ENCODE measurements at regions not wholly inside any gene's neighbourhood (a gene's known extent, or its start where the extent isn't known, plus 50 kb on each side); places are given as distances from the start of the nearest gene placed in this dataset.

GRCh38 chr2:2822143-2822542 lies 491.1 kb upstream of the MYT1L start:
- Mint-ChIP-seq H3K36me3 (ENCODE audit: insufficient read depth) (no peaks in the 10 kb centered on the region), H3K27ac (no peak overlapping the region), H3K4me3 (ENCODE audit: low read depth) (no peak overlapping the region), H3K27me3 (peaks cover 5% of the 10 kb centered on the region), H3K4me1 (ENCODE audit: low read depth) (no peaks in the 10 kb centered on the region), H3K9me3 (ENCODE audit: low read depth) (peaks cover 9% of the 10 kb centered on the region)
- TF ChIP-seq, protein P1, sequence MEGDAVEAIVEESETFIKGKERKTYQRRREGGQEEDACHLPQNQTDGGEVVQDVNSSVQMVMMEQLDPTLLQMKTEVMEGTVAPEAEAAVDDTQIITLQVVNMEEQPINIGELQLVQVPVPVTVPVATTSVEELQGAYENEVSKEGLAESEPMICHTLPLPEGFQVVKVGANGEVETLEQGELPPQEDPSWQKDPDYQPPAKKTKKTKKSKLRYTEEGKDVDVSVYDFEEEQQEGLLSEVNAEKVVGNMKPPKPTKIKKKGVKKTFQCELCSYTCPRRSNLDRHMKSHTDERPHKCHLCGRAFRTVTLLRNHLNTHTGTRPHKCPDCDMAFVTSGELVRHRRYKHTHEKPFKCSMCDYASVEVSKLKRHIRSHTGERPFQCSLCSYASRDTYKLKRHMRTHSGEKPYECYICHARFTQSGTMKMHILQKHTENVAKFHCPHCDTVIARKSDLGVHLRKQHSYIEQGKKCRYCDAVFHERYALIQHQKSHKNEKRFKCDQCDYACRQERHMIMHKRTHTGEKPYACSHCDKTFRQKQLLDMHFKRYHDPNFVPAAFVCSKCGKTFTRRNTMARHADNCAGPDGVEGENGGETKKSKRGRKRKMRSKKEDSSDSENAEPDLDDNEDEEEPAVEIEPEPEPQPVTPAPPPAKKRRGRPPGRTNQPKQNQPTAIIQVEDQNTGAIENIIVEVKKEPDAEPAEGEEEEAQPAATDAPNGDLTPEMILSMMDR (IDR thresholded peaks at IDR 0.05; ENCODE audit: unreplicated experiment) = no peak
- no peak for DNase-seq (ENCODE audit: low spot score, unreplicated experiment)

DNA sequence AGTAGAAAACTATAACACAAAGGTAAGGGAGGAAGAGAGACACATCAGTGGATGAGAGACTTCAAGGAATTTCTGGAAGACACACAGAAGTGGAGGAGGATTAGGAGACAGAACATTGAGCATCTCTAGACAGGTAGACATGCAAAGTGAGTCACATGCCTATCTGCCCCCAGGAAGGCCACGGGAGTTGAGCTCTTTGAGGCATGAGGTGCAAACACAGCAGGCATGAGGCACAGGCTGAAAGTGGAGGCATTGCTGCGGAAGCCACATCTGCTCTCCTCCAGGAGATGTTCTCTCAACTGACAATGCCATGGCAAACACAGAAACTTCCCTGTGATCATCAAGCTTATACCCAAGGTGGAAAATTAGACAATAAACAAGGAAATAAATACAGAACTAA lies 481.6 kb upstream of the MYT1L start:
- TF ChIP-seq, protein P1 (IDR thresholded peaks at IDR 0.05; ENCODE audit: unreplicated experiment) = no peak
- Mint-ChIP-seq H3K4me3 (ENCODE audit: low read depth) (no peak overlapping the region), H3K27ac (no peak overlapping the region), H3K4me1 (ENCODE audit: low read depth) (no peaks in the 10 kb centered on the region), H3K36me3 (ENCODE audit: insufficient read depth) (no peaks in the 10 kb centered on the region), H3K27me3 (no peaks in the 10 kb centered on the region), H3K9me3 (ENCODE audit: low read depth) (peaks cover 23% of the 10 kb centered on the region)
- DNase-seq (ENCODE audit: low spot score, unreplicated experiment) = no peak

DNA sequence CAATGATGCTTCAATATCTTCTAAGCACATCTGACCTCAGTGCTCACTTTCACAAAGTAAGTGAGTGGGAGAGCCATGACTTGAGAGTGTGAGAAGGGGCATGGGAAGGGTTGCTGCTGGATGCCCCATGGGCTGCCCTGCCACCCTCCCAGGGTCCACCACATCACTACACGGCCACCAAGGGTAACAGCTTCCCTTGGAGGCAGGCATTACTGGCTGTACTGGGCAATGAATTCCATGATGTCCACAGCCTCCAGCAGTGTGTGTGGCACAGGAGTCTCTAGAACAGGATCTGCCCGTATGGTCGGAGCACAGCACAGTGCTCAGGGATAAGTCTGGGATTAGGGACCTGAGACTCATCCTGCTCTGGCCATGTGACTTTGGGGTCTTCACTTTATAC lies 481.0 kb upstream of the MYT1L start:
- H3K9me3 Mint-ChIP-seq (ENCODE audit: low read depth) = peaks cover 23% of the 10 kb centered on the region
- no peaks in the 10 kb centered on the region for H3K27me3 Mint-ChIP-seq
- H3K27ac Mint-ChIP-seq = no peak overlapping the region
- no peak overlapping the region for H3K4me3 Mint-ChIP-seq (ENCODE audit: low read depth)
- DNase-seq (ENCODE audit: low spot score, unreplicated experiment) = no peak
- H3K4me1 Mint-ChIP-seq (ENCODE audit: low read depth) = no peaks in the 10 kb centered on the region
- TF ChIP-seq, protein P1 (IDR thresholded peaks at IDR 0.05; ENCODE audit: unreplicated experiment) = no peak
- no peaks in the 10 kb centered on the region for H3K36me3 Mint-ChIP-seq (ENCODE audit: insufficient read depth)

DNA sequence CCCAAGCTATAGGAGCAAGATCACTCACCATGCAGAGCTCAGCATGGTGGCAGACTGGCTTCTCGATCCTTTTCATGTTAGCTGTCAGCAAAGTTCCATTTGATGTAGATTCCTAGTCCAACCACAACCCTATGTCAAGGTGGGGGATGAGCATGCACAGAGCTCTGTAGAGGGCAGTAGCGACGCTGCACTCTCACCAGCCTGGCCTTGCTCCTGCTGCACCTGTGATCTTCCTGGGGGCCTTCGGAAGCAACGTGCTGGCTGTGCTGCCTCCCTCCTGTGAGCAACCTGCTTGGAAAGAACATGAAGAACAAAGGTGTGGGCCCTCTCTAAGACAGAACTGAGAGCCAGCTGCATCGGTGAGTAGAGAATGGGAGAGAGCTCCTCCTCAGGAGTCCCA lies 479.4 kb upstream of the MYT1L start:
- TF ChIP-seq, protein P1 (IDR thresholded peaks at IDR 0.05; ENCODE audit: unreplicated experiment) = no peak
- Mint-ChIP-seq H3K36me3 (ENCODE audit: insufficient read depth) (no peaks in the 10 kb centered on the region), H3K4me3 (ENCODE audit: low read depth) (no peak overlapping the region), H3K27me3 (peaks cover 3% of the 10 kb centered on the region), H3K9me3 (ENCODE audit: low read depth) (peaks cover 18% of the 10 kb centered on the region), H3K4me1 (ENCODE audit: low read depth) (no peaks in the 10 kb centered on the region), H3K27ac (no peak overlapping the region)
- no peak for DNase-seq (ENCODE audit: low spot score, unreplicated experiment)

GRCh38 chr2:2809771-2810170 lies 478.7 kb upstream of the MYT1L start:
- DNase-seq (ENCODE audit: low spot score, unreplicated experiment) = no peak
- Mint-ChIP-seq H3K27ac (no peak overlapping the region), H3K36me3 (ENCODE audit: insufficient read depth) (no peaks in the 10 kb centered on the region), H3K27me3 (peaks cover 5% of the 10 kb centered on the region), H3K4me3 (ENCODE audit: low read depth) (no peak overlapping the region), H3K4me1 (ENCODE audit: low read depth) (no peaks in the 10 kb centered on the region), H3K9me3 (ENCODE audit: low read depth) (peaks cover 15% of the 10 kb centered on the region)
- TF ChIP-seq, protein P1 (IDR thresholded peaks at IDR 0.05; ENCODE audit: unreplicated experiment) = no peak

Data from progenitor cell of endocrine pancreas (in vitro differentiated cells).